ENCODE measurements at regions not wholly inside any gene's neighbourhood (a gene's known extent, or its start where the extent isn't known, plus 50 kb on each side); places are given as distances from the start of the nearest gene placed in this dataset.
A peak's percentile ranks its signal among the peaks of the same experiment; 100 is the strongest.

DNA sequence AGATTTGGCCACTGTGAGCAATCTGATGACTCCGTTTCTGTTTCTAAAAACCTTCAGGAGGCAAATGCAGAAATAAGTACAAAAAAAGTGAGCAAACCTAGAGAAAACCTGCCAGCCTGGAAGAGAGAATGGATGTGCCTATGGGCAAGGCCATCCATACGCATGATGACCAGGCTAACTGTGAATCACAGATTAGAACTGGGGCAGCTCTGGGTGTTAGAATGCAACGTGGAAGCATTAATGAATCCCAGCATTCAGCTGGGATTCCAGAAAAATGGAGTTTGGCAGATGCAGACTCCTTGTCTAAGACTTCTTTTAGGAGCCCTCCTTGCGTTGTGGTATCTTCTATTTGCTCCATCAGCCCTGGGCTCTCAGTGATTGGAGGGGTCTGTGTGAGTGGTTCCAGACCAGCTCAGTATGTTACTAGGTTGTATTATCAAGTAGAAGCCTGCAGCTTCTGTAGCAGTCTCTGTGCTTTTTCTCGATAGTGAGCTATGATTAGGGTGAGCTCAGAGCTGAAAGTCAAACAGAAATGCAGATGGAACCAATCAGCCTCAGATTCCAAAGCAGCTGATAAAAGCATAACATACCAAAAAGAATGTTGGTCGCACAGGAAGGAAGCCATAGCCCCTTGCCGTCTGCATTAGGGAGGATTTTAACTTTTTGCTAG, 154.0 kb downstream of the PSMG1 start:
- DNase-seq (ENCODE audit: low read depth), result no peak

DNA sequence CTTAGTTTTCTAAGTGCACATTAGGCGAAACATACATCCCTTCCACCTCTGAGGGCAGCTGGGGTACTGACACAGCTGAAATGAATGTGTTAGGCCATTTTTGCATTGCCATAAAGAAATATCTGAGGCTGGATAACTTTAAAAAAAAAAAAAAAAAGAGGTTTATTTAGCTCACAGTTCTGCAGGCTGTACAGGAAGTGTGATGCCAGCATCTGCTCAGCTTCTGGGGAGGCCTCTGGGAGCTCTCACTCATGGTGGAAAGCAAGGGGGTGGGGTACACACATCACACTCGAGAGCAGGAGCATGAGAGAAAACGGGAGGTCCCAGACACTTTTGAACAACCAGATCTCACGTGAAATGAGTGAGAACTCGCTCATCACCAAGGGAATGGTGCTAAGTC, 158.1 kb downstream of the PSMG1 start:
- no peak for DNase-seq (ENCODE audit: low read depth)

DNA sequence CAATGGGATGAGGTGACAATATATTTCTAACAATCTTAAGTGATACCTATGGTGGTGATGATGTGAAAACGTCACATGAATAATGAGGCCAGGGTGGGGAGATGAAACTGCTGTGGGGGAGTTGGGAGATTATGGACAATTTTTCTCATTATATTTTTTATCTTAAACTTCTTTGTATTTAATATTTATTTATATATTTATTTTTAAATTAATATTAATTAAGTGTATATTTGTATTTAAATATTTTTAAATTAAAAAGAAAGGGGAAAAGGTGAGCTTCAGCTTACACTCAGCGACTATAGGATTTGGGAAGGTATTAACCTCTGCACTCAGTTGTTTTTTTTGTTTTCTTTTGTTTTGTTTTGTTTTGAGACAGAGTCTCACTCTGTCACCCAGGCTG, 158.7 kb downstream of the PSMG1 start:
- no peak for DNase-seq (ENCODE audit: low read depth)

DNA sequence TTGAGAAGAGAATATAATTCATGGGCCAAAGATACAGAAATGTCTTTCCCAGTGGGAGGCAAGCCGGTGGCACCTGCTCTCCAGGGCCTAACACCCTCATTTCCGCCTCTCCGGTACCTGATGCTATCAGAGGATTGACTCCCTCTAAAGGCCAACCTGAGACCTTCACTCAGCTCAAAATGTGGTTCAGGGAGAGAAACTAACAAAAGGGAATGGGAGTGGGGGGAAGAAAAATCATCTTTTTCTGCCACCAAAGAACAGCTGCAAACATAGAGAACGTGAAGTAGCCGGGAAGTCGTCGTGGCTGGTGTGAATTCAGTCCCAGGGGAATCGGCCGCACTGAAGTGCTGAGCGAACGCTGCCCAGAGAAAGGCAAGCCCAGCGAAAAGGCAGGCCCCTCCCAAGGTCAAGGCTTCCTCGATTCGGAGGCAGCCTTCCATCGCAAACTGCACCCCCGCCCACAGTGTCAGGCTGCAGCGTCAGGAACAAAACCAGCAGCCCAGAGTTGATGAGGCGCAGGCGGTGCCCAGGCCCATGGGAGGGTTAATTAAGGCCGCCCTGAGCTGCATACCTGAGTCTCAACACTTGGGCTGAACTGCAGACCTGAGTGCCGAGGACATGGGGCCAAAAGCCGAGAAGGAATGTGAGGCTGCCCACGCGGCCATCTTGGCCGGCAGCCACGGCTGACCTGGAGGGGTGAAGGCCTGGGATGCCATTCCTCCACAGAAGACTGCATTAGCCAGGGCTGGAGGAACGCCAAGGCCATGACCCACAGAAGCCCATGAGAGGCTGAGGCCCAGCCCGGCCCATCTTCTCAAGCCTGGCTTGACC, 160.2 kb downstream of the PSMG1 start:
- DNase-seq (ENCODE audit: low read depth), result no peak

DNA sequence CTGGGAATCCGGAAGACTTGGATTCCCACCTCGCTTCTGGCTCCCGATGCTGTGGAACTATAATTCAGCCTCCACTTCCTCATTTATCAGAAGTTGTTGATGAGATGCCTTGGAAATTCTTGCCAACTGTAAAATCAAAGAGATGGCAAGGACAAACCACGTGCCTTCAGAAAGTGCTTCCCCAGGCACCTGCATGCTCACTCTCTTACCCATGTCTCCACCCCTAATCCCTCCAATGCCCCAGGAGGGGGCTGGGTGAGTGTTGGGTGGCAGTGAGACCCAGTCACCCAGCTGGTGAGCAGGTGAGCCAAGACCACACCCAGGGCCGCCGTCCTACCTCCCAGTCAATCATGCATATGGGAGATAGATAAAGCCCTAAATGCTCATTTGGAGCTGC, 160.8 kb downstream of the PSMG1 start:
- no peak for DNase-seq (ENCODE audit: low read depth)

DNA sequence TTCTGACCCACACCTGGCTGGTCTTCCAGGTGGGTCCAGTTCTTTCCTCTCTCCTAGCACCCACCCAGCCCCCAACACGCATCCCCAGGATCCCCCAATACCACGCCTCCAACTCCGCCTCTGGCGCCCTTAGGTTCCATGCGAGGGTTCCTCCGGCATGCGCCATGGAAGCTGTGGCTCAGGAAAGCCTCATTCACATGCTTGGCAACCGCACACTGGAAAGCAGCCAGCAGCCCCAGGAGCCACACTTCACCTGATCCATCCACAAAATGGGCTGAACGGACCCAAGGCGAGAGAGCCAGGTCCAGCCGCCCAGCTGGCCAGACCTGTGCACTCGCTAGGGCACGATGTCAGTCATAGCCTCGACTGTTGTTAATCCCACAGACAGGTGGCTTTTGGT, 161.2 kb downstream of the PSMG1 start:
- DNase-seq (ENCODE audit: low read depth), result no peak

DNA sequence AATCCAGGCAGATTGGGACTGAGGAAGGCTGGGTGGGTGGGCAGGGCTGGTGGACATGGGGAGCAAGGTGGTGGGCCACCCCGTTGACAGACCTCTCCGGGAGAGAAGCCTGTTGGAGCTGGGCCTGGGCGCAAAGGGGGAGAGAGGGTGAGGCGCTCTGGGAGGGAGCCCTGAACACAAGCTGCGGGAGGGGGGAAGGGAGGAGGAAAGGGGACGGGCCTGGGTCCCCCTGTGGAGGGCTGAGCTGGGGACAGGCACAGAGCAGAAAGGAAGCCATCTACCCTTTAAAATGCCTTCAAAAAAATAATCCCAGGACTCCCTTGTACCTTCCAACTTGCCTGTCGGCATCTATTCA, 161.8 kb downstream of the PSMG1 start:
- DNase-seq (ENCODE audit: low read depth), result no peak

DNA sequence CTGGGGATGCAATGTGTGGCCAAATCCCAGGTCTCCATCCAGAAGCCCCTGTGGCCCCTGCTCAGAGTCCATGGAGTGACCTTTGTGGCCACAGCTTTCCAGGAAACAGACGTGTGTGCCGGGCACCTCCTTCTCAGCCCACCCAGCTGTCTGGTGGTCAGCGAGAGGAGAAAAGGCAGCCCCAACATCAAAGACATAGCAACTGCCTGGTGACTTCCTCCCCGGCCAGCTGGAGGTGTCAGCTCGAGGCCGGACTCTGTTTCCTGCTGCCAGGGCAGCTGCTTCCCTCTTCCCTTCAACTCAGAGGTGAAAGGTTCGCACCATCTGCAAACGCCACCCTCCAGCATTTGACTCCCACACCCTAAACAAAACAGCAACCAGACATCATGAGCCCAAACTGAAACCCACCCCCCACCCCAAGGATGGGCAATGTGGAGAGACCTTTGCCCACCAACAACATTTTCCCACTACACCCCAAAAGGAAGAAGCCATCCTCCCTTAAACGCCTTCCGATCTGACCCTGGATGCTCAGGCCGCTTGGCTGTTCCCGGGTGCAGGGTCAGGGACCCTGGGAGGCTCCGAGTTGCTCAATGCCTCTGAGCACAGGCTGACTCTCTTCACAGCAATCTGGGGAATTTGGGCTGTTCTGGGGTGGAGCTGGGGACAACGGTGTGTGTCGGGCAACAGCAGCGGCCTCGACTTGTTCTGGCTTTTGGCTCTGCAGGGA, 162.3 kb downstream of the PSMG1 start:
- no peak for DNase-seq (ENCODE audit: low read depth)

DNA sequence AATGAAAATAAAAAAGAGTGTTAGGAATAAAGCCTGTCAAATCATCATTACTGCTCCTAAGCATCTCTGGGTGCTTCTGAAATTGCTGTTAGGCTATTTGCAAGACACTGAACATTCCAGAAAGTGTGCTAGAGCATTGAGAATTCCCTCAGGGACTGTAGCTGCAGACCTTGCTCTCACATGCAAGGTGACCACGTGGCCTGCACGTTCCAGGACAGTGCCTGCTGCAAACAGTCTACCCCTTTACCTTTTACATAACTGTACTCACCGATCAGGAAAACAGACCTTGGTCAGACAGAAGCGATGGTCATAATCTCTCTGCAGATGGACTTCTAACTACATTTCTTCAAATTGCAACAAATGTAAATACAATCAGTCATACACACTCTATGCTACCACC, 164.5 kb downstream of the PSMG1 start:
- no peak for DNase-seq (ENCODE audit: low read depth)

DNA sequence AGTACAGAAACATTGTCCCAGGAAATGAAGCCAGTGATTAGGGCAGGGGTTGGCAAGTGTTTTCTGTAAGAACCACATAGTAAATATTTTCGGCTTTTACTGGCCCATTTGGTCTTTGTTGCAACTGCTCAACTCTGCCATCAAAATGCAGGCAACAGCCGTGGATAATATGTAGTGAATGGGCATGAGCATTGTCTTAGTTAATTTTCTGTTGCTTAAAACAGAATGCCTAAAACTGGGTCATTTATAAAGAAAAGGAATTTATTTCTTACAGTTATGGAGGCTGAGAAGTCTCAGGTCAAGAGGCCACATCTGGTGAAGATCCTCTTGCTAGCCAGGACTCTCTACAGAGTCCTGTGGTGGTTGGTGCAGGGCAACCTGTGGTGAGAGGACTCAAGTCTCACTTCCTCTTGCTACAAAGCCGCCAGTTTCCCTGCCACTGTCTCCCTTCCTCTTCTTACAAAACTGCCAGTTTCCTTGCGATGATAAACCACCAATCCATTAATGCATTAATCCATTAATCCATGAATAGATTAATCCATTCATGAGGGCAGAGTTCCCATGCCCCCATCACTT, 166.4 kb downstream of the PSMG1 start:
- no peak for DNase-seq (ENCODE audit: low read depth)

DNA sequence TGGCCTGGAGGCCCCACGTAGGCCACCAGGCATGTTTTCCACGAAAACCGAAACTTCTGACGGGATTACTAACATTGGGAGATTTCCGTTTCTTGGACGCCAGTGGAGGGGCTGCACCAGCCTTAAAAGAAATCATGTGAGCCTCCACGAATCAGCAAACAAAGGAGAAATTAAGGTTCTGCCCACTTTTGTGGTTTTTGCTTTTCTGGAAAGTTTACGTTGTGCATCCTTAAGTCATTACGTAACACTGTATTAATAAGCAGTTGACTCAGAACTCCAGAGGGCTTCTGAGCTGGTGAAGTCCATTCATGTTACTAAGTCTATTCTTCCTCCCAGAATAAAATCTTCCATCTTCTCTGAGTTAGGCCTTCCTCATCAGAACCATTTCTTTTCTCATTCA, 168.5 kb downstream of the PSMG1 start:
- DNase-seq (ENCODE audit: low read depth), result peak; percentile 93

DNA sequence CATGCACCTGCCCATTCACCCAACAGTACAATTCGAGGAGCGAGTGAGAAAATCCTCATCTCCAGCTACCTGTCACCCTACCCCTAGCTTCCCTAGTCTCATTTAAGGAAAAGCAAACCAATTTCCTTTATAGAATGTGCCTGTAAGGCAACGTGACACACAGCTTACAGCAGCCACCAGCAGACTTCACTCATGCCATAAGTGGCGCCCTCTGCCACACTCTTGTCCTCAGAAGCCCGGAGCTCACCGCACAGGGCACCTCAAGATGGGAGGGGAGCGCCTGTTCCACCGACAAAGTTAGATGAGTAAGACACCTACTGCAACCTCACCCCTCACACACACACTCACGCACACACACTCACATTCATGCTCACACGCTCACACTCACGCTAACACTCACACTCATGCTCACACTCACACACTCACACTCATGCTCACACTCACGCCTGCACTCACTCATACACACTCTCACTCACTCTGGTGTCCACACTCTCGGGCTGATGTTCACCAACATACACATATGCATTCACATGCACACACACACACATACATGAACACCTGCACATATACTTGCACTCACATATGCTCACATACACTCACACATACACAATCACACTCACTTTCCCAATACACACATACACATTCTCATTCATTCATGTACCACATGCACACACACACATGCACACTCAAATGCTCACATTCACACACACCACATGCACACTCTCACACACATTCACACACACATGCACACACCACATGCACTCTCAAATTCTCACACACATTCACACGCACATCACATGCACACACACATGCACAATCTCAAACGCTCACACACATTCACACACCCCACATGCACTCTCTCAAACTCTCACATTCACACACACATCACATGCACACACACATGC, 170.7 kb downstream of the PSMG1 start:
- no peak for DNase-seq (ENCODE audit: low read depth)

DNA sequence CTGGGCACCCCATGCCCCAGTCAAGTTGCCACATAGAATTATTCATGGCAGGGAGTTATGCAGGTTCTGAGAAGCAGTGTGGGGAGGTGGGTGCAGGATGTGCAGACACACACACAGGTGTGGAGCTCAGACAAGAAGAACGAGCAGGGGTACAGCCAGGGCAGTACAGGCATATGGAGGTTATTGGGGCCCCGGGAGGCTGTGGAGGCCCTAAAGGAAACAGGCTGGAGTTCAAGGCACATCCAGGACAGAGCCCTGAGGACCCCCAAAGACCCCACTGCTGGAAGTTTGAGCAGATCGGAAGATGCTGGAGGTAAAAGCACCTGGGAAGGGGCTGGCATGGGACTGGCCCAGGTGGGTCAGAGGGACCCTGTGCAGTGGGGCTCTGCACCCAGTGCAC, 171.3 kb downstream of the PSMG1 start:
- no peak for DNase-seq (ENCODE audit: low read depth)

DNA sequence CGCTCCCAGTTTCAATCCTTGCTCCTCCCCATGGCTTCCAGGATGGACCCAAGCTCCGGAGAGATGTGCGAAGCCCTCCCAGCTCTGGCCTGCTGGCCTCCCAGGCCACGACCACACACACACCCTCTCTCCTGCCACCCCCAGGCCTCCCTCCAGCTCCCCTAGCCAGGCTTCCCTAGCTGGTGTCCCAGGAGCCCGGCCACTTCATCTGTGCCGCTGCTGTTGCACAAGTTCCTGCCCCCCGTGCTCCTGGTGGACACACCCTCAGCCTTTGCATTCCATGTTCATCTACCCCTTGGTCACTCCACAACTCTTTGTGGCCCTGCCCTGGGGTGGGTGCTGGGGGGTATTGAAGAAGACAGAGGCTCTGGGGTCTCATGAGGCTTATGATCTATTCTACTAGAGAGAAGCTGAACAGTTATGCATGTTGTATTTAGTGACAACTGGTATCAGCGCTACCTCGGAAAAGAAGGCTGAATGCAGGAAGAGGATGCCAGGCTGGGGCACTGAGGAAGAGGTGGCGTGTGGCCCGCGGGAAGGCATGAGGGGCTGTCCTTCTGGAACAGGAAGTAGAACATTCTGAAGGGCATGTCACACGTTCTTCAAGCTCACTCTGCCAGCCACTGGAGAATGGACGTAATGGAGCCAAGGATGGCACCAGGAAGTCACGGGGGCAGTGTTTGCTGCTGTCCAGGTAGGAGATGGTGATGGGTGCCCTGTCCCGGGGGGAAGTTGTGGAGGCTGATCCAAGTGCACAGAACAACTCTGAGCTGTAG, 172.4 kb downstream of the PSMG1 start:
- no peak for DNase-seq (ENCODE audit: low read depth)

DNA sequence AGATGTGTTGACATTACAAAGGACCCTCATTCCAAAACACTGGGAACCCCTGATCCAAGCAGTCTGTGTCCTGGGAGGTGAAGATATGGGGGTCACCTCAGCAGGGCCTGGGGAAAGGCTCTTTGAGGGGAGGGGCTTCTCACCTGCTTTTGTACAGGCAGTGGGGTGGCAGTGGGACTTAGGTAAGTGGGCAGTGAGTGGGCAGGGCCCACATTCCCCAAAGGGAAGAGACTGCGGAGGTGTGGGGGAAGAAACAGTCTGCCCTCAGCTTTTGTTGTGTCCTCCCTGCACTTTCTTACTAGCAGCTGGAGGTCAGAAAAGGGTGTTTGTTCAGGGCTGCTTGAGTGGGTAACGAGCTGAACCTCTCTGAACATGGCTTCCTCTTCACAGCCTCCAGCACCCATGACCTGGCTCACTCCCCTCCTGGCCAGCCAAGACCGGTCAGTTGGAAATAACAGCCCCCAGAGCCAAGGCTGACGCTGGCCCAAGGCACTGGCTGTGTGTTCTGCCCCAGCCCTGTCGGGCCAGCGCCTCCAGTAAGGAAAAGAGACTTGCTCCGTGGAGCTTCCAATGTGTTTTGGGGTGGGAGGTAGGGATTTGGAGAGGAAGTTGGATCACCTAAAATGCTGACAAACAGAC, 173.5 kb downstream of the PSMG1 start:
- no peak for DNase-seq (ENCODE audit: low read depth)

DNA sequence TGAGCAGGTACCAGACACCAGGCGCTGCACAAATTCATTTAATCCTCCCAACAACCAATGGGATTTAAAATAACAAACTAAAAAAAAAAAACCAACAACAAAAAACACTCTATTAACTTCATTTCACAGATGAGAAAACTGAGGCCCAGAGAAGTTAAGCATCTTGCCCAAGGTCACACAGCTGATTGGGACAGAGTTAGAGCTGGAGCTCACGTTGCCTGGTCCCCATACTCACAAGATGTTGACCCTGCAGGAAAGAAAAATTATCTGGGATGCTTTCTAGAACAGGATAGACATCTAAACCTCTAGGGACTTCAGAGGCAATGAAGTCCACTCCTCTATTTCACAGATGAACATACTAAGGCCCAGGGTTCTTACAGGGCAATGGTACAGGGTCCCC, 175.3 kb downstream of the PSMG1 start:
- no peak for DNase-seq (ENCODE audit: low read depth)

DNA sequence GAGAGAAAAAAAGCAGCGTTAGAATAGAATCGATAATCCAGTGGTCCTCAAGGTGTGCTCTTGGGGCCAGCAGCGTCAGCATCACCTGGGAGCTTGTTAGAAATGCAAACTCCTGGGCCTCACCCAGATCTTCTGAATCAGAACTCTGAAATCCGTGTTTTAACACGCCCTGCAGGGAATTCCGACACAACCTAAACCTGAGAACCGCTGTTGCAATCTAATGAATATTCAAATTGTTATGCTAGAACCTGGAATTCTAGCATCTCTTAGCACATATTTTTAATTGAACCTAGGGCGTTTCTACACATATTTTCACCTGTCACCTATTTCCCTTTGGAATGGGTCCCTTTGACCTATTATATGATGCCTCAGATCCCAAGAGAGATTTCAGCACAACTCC, 175.7 kb downstream of the PSMG1 start:
- no peak for DNase-seq (ENCODE audit: low read depth)

DNA sequence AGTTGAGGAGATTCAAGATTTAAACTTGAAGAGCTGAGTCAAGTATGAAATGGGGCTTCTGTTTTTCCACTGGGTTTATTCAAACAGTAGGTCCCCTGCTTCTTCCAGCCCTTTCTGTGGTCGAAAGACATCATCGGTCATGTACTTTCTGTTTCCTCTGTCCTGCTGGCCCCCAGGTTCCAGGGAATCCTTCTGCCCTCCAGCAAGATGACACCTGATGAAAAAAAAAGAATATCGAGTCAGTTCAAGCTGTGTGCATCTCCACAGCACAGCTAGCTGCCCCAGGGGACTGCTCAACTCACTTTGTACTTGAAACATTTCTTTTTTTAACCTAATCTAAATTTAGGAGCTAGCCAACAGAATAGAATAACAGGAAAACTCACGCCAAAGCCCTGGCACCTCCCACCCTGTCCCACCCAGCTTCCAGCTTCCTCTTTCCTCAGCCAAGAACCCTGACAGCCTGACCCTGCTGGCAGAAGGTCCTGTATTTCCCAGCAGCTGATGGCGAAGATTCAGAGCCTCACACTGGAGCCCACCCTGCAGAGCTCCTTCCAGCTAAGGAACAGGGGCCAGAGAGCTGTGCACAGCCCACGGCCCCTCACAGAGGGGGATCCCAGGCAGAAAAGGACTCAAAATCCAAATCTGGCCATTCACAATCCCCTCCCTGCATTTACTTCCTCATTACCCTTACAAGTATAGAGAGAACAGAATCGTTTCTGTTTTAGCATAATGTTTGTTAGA, 176.5 kb downstream of the PSMG1 start:
- DNase-seq (ENCODE audit: low read depth), result no peak

DNA sequence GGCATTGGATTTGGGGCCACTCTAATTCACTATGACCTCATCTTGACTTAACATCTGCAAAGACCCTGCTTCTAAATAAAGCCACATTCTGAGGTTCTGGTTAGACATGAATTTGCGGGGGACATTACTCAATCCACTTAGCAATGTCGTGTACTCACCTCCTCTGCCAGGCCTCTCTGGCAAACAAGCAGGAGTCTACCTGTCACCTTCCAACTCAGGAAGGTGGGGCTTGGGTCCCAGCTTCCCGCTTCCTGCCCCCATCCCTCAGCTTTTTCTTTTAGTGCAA, 177.8 kb downstream of the PSMG1 start:
- DNase-seq (ENCODE audit: low read depth), result no peak

Data from HT1080 (cell line).